ENCODE measurements at regions not wholly inside any gene's neighbourhood (a gene's known extent, or its start where the extent isn't known, plus 50 kb on each side); places are given as distances from the start of the nearest gene placed in this dataset.

GRCh38 chr5:106451998-106452397, 1218.7 kb downstream of the EFNA5 start:
- TF ChIP-seq POLR2A (IDR thresholded peaks at IDR 0.05) (no peak), CTCF (IDR thresholded peaks at IDR 0.05) (no peak), EP300 (IDR thresholded peaks at IDR 0.05) (no peak)

All from sigmoid colon (tissue), 4 donors.